ENCODE measurements at regions not wholly inside any gene's neighbourhood (a gene's known extent, or its start where the extent isn't known, plus 50 kb on each side); places are given as distances from the start of the nearest gene placed in this dataset.

DNA sequence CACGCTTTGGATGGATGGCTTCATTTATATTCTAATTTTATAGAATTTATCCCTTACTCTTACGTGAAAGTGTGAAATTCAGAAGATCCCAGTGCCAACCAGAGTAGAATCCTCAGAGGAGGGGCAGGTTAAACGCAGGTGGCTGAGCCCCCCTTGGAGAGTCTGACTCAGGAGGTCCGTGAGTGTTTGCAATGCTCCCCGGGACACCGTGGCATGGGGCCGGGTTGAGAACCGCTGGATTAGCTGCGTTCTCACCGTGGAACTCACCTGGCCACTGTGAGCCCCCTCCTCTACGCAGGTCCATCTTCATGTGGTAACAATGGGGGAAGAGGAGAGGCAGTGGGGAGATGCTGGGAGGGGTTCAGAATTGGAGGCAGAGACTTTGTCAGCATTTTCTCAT is 638.0 kb upstream of the MKI67 start:
- TF ChIP-seq, protein P1, sequence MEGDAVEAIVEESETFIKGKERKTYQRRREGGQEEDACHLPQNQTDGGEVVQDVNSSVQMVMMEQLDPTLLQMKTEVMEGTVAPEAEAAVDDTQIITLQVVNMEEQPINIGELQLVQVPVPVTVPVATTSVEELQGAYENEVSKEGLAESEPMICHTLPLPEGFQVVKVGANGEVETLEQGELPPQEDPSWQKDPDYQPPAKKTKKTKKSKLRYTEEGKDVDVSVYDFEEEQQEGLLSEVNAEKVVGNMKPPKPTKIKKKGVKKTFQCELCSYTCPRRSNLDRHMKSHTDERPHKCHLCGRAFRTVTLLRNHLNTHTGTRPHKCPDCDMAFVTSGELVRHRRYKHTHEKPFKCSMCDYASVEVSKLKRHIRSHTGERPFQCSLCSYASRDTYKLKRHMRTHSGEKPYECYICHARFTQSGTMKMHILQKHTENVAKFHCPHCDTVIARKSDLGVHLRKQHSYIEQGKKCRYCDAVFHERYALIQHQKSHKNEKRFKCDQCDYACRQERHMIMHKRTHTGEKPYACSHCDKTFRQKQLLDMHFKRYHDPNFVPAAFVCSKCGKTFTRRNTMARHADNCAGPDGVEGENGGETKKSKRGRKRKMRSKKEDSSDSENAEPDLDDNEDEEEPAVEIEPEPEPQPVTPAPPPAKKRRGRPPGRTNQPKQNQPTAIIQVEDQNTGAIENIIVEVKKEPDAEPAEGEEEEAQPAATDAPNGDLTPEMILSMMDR (IDR thresholded peaks at IDR 0.05), result no peak
- TF ChIP-seq POLR2A (IDR thresholded peaks at IDR 0.05), result no peak
